ENCODE measurements at regions not wholly inside any gene's neighbourhood (a gene's known extent, or its start where the extent isn't known, plus 50 kb on each side); places are given as distances from the start of the nearest gene placed in this dataset.

- TF ChIP-seq POLR2A (IDR thresholded peaks at IDR 0.05) = no peak
- TF ChIP-seq, protein P1, sequence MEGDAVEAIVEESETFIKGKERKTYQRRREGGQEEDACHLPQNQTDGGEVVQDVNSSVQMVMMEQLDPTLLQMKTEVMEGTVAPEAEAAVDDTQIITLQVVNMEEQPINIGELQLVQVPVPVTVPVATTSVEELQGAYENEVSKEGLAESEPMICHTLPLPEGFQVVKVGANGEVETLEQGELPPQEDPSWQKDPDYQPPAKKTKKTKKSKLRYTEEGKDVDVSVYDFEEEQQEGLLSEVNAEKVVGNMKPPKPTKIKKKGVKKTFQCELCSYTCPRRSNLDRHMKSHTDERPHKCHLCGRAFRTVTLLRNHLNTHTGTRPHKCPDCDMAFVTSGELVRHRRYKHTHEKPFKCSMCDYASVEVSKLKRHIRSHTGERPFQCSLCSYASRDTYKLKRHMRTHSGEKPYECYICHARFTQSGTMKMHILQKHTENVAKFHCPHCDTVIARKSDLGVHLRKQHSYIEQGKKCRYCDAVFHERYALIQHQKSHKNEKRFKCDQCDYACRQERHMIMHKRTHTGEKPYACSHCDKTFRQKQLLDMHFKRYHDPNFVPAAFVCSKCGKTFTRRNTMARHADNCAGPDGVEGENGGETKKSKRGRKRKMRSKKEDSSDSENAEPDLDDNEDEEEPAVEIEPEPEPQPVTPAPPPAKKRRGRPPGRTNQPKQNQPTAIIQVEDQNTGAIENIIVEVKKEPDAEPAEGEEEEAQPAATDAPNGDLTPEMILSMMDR (IDR thresholded peaks at IDR 0.05) = no peak
Measured at GRCh38 chr14:25759920-25760655, 710.1 kb upstream of the STXBP6 start.
